AG04450 (cell line): ENCODE measurements at regions not wholly inside any gene's neighbourhood (a gene's known extent, or its start where the extent isn't known, plus 50 kb on each side); places are given as distances from the start of the nearest gene placed in this dataset.

Experiments
- CTCF ChIA-PET: fragments of 300-600, 350-600 bp; formaldehyde crosslinking; extraction: SDS; loops from one replicate; lab custom pipeline; 2022; ENCODE audit warnings: antibody characterized with exemption, inconsistent platforms; lab: Charles Lee
- POLR2A ChIA-PET: fragments of 350-600 bp; formaldehyde crosslinking; extraction: SDS; loops from one replicate; lab custom pipeline; 2021; ENCODE audit warnings: antibody characterized with exemption, inconsistent platforms; lab: Yijun Ruan, JAX
- DNase-seq: peaks from one replicate; pipeline ENCODE4 v3.0.0-alpha.2; 2011; ENCODE audit warnings: low read depth, low spot score
- H3K27ac ChIP-seq: one replicate; pipeline ENCODE4 v1.5.1; 2012; ENCODE audit warnings: low read depth, low read length, control low read depth
- H3K27me3 ChIP-seq: one replicate; pipeline ENCODE4 v1.6.0; 2012; ENCODE audit warnings: low read length; ENCODE audit not compliant: control insufficient read depth, insufficient read depth
- H3K4me3 ChIP-seq: 2 replicates; pipeline ENCODE4 v1.5.1; 2011; ENCODE audit warnings: mild to moderate bottlenecking, low read depth, low read length, control low read depth
- H3K9me3 ChIP-seq: 2 replicates; pipeline ENCODE4 v1.5.1; 2012; ENCODE audit warnings: low read length; ENCODE audit not compliant: control insufficient read depth, insufficient read depth
- TF ChIP-seq, protein P1 (sequence below): IDR thresholded peaks from 2 replicates; pipeline ENCODE4 v1.5.1; 2011; ENCODE audit warnings: low read depth, low read length, control low read depth, inconsistent platforms

GRCh38 chr1:199716729-199717128, 310.8 kb upstream of the NR5A2 start:
- H3K9me3 ChIP-seq, result no peaks in the 10 kb centered on the region
- POLR2A ChIA-PET, result no interaction called here
- no peak for DNase-seq

DNA sequence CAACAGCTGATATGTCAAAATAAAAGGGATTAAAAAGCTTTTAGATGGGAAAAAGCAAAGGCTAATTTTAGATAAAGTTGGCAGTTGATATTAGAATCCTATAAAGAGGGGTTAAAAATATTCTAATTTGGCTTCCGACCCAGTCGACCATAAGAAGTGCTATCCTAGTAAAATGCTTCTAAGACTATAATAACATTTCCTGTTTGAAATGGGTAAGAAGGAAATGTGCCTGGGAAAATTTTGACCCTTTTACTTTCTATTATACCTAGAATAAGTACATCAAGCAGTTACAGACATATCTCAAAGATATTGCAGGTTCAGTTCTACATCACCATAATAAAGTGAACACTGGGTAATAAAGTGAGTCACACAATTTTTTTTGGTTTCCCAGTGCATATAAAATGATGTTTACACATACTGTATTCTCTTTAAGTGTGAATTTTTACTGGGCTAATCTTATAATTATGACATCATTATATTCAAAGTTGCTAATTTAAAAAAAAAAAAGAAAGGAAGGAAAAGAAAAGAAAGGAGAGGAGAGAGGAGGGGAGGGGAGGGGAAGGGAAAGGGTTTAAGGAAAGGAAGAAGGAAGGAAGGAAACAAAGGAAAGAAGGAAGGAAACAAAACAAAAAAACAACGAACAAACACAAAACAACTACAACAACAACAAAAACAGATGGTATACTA, 308.2 kb upstream of the NR5A2 start:
- TF ChIP-seq, protein P1, sequence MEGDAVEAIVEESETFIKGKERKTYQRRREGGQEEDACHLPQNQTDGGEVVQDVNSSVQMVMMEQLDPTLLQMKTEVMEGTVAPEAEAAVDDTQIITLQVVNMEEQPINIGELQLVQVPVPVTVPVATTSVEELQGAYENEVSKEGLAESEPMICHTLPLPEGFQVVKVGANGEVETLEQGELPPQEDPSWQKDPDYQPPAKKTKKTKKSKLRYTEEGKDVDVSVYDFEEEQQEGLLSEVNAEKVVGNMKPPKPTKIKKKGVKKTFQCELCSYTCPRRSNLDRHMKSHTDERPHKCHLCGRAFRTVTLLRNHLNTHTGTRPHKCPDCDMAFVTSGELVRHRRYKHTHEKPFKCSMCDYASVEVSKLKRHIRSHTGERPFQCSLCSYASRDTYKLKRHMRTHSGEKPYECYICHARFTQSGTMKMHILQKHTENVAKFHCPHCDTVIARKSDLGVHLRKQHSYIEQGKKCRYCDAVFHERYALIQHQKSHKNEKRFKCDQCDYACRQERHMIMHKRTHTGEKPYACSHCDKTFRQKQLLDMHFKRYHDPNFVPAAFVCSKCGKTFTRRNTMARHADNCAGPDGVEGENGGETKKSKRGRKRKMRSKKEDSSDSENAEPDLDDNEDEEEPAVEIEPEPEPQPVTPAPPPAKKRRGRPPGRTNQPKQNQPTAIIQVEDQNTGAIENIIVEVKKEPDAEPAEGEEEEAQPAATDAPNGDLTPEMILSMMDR, result no peak
- ChIA-PET POLR2A (no interaction called here), CTCF (no interaction called here)
- H3K4me3 ChIP-seq, result no peak overlapping the region
- no peak overlapping the region for H3K27ac ChIP-seq
- no peaks in the 10 kb centered on the region for H3K27me3 ChIP-seq
- no peaks in the 10 kb centered on the region for H3K9me3 ChIP-seq
- DNase-seq, result no peak

More at GRCh38 chr1:199716729-199717128, 310.8 kb upstream of the NR5A2 start:
- H3K4me3 ChIP-seq, result no peak overlapping the region
- CTCF ChIA-PET, result no interaction called here
- H3K27me3 ChIP-seq, result no peaks in the 10 kb centered on the region
- H3K27ac ChIP-seq, result no peak overlapping the region
- TF ChIP-seq, protein P1, result no peak

DNA sequence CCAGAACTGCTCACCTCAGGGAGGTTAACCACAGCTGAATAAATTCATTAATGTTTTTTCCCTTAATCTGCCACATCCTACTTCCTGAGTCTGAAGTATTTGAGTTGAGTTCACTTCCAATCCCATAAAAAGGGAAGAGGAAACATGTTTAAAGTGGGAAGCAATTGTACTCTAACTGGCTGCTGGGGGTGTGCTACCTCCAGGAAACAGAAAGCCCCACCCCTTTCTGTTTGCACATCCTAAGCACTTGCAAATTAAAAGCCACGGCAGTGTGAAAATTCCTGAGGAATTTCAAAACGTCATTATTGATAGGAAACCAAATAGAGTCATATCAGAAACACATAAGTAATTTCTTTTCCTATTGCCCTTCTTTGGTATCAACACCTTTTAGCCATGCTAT, 307.0 kb upstream of the NR5A2 start:
- POLR2A ChIA-PET, result no interaction called here
- no peak overlapping the region for H3K4me3 ChIP-seq

GRCh38 chr1:199721001-199721400, 306.5 kb upstream of the NR5A2 start:
- no peaks in the 10 kb centered on the region for H3K27me3 ChIP-seq
- DNase-seq, result no peak
- POLR2A ChIA-PET, result no interaction called here
- no peaks in the 10 kb centered on the region for H3K9me3 ChIP-seq
- TF ChIP-seq, protein P1, result no peak
- CTCF ChIA-PET, result interaction anchor here (1.2 kb wide), 1 partner anchor 36 kb away, joined by 3 read pairs; no protein-coding TSS in a partner anchor
- no peak overlapping the region for H3K4me3 ChIP-seq
- no peak overlapping the region for H3K27ac ChIP-seq

More for the DNA sequence above, 307.0 kb upstream of the NR5A2 start:
- no peak overlapping the region for H3K27ac ChIP-seq
- no peak for DNase-seq
- H3K27me3 ChIP-seq, result no peaks in the 10 kb centered on the region
- CTCF ChIA-PET, result interaction anchor here (1.2 kb wide), 1 partner anchor 36 kb away, joined by 3 read pairs; no protein-coding TSS in a partner anchor
- TF ChIP-seq, protein P1, result no peak
- no peaks in the 10 kb centered on the region for H3K9me3 ChIP-seq

- TF ChIP-seq, protein P1, result no peak
- H3K9me3 ChIP-seq, result no peaks in the 10 kb centered on the region
- DNase-seq, result no peak
- ChIA-PET CTCF (interaction anchor here (0.6 kb wide), 1 partner anchor 39 kb away, joined by 3 read pairs; no protein-coding TSS in a partner anchor), POLR2A (no interaction called here)
- no peak overlapping the region for H3K4me3 ChIP-seq
- H3K27me3 ChIP-seq, result no peaks in the 10 kb centered on the region
- H3K27ac ChIP-seq, result no peak overlapping the region
Measured at GRCh38 chr1:199723250-199723956, 304.1 kb upstream of the NR5A2 start.
